Omental fat pad (tissue), 3 donors: ENCODE measurements at regions not wholly inside any gene's neighbourhood (a gene's known extent, or its start where the extent isn't known, plus 50 kb on each side); places are given as distances from the start of the nearest gene placed in this dataset.
"Not testable (repeated sequence)": the region's sequence is repeated elsewhere in the genome, so short reads cannot be mapped to it uniquely, and the experiment has no call there.

Experiments
- ATAC-seq: fragments of 150-250 bp; one replicate; pipeline ENCODE4 v1.9.1; 2016; ENCODE audit warnings: mild to moderate bottlenecking, moderate library complexity; ENCODE audit not compliant: low FRiP score
- DNase-seq: peaks from one replicate; pipeline ENCODE4 v3.0.0-alpha.2; 2019; ENCODE audit warnings: low spot score
- TF ChIP-seq, protein P1 (sequence below), 3 donors: fragments of 450-650 bp; IDR thresholded peaks; one replicate each; pipeline ENCODE4 v1.5.1; 2016 to 2017; ENCODE audit warnings: antibody characterized with exemption in 3 of 3, mild to moderate bottlenecking in 3 of 3, moderate library complexity in 2 of 3

DNA sequence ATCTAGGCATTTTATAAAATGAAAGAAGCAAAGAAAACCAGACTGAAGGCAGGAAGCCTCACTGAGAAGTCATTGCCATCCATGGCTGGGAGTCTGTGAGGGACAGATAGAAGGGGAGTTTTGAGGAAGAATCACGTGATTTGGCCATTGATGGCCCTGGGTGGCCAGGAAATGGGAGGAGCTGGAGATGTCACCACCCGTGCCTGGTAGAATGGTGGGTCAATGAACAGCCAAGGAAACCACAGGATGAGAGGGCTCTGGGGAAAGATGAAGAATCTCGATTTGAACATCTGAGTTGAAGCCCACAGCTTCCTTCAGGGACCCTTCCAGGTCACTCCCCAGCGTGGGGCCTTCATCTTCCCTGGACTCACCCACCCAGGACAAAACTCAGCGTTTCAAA is 103.3 kb upstream of the CHST15 start:
- TF ChIP-seq, protein P1, sequence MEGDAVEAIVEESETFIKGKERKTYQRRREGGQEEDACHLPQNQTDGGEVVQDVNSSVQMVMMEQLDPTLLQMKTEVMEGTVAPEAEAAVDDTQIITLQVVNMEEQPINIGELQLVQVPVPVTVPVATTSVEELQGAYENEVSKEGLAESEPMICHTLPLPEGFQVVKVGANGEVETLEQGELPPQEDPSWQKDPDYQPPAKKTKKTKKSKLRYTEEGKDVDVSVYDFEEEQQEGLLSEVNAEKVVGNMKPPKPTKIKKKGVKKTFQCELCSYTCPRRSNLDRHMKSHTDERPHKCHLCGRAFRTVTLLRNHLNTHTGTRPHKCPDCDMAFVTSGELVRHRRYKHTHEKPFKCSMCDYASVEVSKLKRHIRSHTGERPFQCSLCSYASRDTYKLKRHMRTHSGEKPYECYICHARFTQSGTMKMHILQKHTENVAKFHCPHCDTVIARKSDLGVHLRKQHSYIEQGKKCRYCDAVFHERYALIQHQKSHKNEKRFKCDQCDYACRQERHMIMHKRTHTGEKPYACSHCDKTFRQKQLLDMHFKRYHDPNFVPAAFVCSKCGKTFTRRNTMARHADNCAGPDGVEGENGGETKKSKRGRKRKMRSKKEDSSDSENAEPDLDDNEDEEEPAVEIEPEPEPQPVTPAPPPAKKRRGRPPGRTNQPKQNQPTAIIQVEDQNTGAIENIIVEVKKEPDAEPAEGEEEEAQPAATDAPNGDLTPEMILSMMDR (IDR thresholded peaks at IDR 0.05), result no peak
- no peak for DNase-seq

DNA sequence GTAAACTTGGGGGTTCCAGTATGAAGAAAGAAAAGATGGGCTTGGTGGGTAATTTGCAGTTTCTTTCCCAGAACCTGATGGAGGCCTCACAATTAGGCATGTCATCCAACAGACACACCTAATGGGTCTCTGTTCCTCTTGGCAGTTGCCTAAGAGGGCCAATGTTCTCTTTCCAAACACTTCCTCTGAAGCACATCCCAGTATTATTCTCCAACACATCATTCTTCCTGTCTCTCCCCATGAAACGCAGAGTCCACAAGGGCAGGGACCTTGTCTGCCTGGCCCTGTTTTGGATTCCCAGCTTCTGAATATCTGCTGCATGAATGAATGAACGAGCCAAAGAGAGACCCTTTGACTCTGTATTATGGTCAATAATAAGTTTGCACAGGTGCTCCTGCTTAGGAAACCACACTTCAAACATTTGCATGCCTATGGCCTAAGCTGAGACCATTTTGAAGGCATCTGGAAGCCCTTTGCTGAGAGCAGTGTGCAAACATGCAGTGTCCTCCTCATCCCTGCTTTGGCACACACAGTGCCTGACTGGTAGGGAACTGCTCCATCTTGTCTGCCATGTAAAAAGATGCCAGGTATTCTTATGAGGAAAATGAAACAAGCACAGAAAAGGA is 100.9 kb upstream of the CHST15 start:
- TF ChIP-seq, protein P1 (IDR thresholded peaks at IDR 0.05), result no peak
- ATAC-seq (no peak), DNase-seq (no peak)

More for the DNA sequence above, 103.3 kb upstream of the CHST15 start:
- ATAC-seq, result no peak

DNA sequence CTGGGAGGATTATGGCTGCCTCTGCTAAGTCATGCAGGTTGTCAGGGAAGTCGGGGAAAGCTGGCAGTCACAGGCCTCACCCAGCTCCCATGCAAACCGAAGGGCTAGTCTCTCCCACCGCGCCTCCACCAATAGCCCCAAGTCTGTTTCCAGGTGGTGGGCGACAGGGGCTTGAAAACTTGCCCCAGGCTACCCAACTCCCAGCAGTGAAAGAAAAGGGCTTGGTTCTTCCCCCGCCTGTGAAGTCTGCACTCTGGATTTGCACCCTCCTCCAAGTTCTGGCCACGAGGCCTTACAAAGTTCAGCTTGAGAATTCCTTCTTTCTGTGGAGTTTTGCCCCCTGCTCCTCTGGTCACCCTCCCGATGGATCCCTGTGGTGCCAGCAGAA is 99.9 kb upstream of the CHST15 start:
- TF ChIP-seq, protein P1 (IDR thresholded peaks at IDR 0.05), result no peak
- DNase-seq (no peak), ATAC-seq (no peak)

DNA sequence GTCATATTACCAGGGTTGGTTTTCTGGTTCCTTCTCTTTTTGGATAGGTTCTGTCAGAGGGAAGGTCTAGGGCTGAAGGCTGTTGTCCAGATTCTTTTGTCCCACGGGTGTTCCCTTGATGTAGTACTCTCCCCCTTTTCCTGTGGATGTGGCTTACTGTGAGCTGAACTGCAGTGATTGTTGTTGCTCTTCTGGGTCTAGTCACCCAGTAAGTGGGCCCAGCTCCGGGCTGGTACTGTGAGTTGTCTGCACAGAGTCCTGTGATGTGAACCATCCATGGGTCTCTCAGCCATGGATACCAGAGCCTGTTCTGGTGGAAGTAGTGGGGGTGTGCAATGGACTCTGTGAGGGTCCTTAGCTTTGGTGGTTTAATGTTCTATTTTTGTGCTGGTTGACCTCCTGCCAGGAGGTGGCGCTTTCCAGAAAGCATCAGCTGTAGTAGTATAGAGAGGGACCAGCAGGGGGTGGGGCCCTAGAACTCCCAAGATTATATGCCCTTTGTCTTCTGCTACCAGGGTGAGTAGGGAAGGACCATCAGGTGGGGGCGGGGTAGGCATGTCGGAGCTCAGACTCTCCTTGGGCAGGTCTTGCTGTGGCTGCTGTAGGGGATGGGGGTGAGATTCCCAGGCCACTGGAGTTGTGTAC is 99.4 kb upstream of the CHST15 start:
- DNase-seq, ATAC-seq: not testable (repeated sequence)

DNA sequence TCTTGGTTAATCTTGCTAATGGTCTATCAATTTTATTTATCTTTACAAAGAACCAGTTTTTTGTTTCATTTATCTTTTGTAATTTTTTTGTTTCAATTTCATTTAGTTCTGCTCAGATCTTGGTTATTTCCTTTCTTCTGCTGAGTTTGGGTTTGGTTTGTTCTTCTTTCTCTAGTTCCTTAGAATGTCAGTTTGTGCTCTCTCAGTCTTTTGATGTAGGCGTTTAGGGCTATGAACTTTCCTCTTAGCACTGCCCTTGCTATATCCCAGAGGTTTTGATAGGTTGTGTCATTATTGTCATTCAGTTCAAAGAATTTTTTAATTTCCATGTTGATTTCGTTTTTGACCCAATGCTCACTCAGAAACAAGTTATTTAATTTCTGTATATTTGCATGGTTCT is 97.1 kb upstream of the CHST15 start:
- not testable (repeated sequence) for DNase-seq, ATAC-seq

DNA sequence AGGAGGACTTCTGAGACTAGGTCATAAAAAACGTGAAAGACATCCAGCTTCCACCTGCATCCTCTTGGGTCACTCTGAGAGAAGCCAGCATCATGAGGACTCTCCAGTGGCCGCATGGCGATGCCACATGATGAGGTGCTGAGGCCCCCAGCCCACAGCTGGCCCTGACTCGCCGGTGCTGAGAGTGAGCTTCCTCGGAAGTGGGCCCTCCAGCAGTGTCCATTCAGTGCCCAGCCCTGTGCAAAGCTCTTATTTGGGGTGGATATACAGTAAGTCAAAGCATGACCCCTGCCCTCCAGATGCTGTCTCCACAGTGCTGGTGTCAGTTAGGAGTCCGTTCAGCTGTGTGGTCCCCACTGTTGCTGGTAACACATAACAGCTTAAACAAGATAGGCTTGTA is 93.6 kb upstream of the CHST15 start:
- ATAC-seq (no peak), DNase-seq (no peak)
- TF ChIP-seq, protein P1 (IDR thresholded peaks at IDR 0.05), result no peak

DNA sequence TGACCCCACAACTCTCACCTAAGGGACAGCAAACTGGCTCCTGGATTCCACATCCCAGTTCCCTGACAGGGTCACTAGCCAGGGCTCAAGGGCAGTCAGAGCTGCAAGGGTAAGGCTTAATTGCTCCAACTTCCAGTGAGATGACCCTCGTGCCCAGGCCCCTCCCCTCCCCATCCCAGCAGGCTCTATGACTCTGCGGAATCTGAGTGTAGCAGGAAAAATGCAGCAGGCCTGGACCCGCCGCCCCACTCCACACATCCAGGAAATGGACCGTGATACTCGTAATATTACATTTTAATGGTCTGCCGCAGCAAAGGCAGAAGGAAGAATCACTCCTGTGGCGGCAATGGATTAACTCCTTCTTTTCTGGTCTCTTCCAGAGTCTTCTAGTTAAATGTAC is 91.7 kb upstream of the CHST15 start:
- TF ChIP-seq, protein P1 (IDR thresholded peaks at IDR 0.05), result no peak
- DNase-seq (no peak), ATAC-seq (no peak)

DNA sequence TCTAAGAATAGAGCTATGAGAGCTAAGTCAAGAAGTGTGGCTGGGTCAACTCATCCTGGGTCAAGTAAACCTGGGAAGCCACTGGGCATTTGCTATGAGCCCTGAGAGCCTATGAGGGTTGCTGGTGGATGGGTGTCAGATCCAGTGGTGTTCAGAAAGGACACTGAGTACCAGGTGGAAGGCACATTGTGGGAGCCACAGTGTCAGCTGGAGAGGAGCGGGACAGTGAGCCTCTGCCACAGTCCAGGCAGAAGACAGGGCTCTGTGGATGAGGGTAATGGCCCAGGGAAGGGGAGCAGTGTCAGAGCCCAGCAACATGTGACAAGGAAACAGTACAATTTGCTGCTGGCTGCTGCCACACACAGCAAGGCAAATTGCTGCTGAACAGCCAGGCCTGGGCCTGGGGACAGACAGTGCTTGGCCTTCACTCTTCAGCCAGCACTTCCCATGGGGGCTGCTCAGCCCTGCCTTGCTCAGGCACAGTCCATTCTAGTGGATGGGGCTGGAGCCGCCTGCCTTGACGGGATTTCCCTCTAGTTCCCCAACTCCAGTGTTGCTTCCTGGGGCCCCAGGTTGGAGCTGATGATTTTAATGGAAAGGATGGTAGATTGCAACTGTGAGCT is 90.9 kb upstream of the CHST15 start:
- TF ChIP-seq, protein P1 (IDR thresholded peaks at IDR 0.05), result no peak
- no peak for DNase-seq
- no peak for ATAC-seq
